ENCODE measurements at regions not wholly inside any gene's neighbourhood (a gene's known extent, or its start where the extent isn't known, plus 50 kb on each side); places are given as distances from the start of the nearest gene placed in this dataset.

- H3K27ac ChIP-seq: no peak overlapping the region
- TF ChIP-seq, protein P1, sequence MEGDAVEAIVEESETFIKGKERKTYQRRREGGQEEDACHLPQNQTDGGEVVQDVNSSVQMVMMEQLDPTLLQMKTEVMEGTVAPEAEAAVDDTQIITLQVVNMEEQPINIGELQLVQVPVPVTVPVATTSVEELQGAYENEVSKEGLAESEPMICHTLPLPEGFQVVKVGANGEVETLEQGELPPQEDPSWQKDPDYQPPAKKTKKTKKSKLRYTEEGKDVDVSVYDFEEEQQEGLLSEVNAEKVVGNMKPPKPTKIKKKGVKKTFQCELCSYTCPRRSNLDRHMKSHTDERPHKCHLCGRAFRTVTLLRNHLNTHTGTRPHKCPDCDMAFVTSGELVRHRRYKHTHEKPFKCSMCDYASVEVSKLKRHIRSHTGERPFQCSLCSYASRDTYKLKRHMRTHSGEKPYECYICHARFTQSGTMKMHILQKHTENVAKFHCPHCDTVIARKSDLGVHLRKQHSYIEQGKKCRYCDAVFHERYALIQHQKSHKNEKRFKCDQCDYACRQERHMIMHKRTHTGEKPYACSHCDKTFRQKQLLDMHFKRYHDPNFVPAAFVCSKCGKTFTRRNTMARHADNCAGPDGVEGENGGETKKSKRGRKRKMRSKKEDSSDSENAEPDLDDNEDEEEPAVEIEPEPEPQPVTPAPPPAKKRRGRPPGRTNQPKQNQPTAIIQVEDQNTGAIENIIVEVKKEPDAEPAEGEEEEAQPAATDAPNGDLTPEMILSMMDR (conservative IDR thresholded peaks at IDR 0.05): no peak
- TF ChIP-seq ZFX (IDR thresholded peaks at IDR 0.05): no peak
These were observed 237.0 kb downstream of the NFATC2 start for GRCh38 chr20:51305316-51306052.

DNA sequence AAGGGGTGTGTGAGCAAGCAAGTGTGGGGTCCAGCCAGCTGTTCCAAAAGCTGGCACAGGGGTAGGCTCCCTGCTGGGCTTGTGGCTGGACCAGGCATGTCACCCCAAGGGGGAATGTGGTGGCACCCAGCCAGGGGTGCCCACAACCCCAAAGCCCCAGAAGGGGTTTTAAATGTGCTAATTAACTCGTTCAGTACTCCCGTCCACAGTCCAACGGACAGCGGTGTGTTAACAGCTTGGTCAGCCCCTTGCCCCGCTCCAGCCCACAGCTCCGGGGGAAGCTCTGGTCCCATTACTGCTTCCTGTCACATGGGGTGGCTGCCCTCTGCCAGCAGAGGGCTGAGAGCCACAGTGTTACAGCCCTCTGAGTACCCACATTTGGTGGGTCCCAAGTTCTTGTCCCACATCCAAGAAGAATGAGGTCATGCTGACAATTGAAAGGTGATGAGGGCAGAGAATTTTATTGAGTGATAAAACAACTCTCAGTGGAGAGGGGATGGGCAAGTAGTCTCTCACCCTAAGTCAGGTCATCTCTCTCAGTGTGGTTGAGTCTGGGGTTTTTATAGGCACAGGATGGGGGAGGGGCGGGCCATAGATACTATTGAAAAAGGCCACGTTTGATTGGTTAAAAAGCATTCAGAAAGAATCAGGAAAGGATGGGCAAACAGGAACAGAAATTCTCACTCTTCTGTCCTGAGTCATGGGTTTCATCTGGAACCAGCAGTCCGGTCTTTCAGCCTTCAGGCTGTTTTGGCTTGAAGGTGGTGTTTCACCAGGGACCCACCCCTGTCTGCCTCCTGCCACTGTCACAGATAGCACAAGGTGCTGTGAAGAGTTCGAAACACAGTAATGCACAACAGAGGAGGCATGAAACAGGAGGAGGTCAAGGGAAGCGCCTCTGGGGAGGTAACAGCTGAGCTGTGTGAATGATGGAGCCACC, 238.5 kb downstream of the NFATC2 start:
- H3K27ac ChIP-seq: no peak overlapping the region
- TF ChIP-seq, protein P1 (conservative IDR thresholded peaks at IDR 0.05): no peak
- no peak for TF ChIP-seq ZFX (IDR thresholded peaks at IDR 0.05)

DNA sequence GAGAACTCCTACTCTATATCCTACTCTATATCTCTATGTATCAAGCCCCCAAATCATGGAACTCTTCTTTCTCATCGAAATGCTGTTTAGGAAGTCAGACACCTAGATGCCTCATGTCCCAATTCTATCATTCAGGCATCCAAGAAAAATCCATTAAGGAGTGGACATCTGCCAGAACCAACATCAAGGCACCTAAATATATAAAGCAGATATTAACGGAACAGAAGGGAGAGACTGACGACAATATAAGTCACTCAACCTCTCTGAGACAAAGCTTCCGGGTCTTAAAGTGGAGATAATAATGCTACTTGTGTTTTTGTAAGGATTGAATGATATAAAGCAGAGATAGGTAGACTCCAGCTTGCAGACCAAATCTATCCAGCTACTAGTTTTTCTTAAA, 241.5 kb downstream of the NFATC2 start:
- no peak for TF ChIP-seq ZFX (IDR thresholded peaks at IDR 0.05)
- TF ChIP-seq, protein P1 (conservative IDR thresholded peaks at IDR 0.05): no peak
- no peak overlapping the region for H3K27ac ChIP-seq

DNA sequence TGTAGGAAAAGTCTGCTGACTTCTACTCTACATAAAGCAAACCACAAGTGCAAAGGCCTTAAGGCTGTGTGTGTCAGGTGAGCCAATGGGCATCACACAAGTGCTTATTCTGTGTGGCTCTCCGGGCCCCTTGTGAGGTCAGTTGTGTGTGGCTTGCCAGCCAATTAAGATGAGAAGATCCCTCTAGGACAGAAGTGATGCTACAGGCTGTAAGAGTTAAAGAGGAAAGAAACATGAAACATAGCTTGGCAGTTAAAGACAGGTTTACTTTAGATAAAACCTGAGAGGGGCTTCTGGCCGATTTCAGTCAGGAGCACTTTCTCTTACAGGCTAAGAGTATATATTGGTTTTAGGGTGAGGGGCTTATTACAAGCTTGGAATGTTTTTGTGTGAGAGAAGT, 242.4 kb downstream of the NFATC2 start:
- TF ChIP-seq, protein P1 (conservative IDR thresholded peaks at IDR 0.05): no peak
- no peak for TF ChIP-seq ZFX (IDR thresholded peaks at IDR 0.05)

DNA sequence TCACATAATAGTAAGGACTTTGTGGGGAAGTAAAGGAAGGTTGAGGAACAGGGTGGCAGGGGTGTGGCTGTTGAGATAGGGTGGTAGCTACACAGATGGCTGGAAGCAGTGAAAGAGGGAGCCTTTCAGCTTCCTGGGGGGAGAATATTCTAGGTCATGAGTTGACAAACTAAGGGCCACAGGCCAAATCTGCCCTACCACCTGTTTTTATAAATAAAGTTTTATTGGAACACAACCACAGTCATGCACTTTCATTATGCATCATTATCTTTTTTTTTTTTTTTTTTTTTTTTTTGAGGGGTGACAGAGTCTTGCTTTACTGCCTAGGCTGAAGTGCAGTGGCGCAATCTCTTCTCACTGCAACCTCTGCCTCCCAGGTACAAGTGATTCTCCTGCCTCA, 243.1 kb downstream of the NFATC2 start:
- no peak overlapping the region for H3K27ac ChIP-seq
- TF ChIP-seq ZFX (IDR thresholded peaks at IDR 0.05): no peak
- TF ChIP-seq, protein P1 (conservative IDR thresholded peaks at IDR 0.05): no peak

More for the DNA sequence above, 242.4 kb downstream of the NFATC2 start:
- no peak overlapping the region for H3K27ac ChIP-seq

GRCh38 chr20:51298141-51298749, 244.3 kb downstream of the NFATC2 start:
- TF ChIP-seq, protein P1 (conservative IDR thresholded peaks at IDR 0.05): no peak
- no peak for TF ChIP-seq ZFX (IDR thresholded peaks at IDR 0.05)
- no peak overlapping the region for H3K27ac ChIP-seq

Measured in C4-2B (cell line).